ENCODE measurements at regions not wholly inside any gene's neighbourhood (a gene's known extent, or its start where the extent isn't known, plus 50 kb on each side); places are given as distances from the start of the nearest gene placed in this dataset.

DNA sequence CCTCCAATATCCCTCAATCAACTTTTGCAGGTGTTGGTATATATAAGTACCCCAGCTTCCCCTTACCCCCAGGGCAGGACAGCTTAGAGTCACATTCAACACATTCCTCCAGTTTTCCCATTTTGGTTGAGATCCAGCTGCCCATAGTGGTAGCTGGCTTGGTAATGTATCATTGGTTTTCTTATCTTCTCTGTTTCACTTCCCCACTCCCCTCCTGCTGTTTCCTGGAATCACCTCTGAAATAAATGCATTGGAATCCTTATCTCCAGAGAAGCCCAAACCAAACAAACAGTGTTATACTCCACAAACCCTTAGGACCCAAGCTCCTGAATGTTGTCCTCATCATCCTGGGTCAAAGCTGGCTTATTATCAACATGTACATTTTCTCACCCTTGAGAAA is 184.8 kb downstream of the TMEM38B start:
- no peak for TF ChIP-seq POLR2A (IDR thresholded peaks at IDR 0.05)
- TF ChIP-seq, protein P1, sequence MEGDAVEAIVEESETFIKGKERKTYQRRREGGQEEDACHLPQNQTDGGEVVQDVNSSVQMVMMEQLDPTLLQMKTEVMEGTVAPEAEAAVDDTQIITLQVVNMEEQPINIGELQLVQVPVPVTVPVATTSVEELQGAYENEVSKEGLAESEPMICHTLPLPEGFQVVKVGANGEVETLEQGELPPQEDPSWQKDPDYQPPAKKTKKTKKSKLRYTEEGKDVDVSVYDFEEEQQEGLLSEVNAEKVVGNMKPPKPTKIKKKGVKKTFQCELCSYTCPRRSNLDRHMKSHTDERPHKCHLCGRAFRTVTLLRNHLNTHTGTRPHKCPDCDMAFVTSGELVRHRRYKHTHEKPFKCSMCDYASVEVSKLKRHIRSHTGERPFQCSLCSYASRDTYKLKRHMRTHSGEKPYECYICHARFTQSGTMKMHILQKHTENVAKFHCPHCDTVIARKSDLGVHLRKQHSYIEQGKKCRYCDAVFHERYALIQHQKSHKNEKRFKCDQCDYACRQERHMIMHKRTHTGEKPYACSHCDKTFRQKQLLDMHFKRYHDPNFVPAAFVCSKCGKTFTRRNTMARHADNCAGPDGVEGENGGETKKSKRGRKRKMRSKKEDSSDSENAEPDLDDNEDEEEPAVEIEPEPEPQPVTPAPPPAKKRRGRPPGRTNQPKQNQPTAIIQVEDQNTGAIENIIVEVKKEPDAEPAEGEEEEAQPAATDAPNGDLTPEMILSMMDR (IDR thresholded peaks at IDR 0.05) = no peak
